ENCODE measurements at regions not wholly inside any gene's neighbourhood (a gene's known extent, or its start where the extent isn't known, plus 50 kb on each side); places are given as distances from the start of the nearest gene placed in this dataset.
"Not testable (repeated sequence)": the region's sequence is repeated elsewhere in the genome, so short reads cannot be mapped to it uniquely, and the experiment has no call there.

DNA sequence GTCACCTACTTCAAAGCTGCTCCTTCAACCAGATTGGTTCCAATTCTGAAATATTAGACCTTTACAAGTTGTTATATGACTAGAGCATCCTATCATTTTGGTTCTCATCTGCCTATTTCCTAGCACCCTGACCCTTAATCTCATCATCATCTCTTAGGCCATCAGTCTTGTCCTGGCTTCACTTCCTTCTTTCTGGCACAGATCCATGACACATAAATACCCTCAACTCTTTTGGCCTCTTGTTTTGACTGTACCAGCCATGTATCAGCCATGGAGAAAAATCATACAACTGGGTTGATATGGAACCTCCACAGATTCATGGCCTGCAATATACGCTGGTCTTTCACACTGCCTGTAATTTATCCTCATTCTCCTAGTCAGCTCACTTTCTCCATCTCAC, 123.1 kb upstream of the FBXL17 start:
- no peak for ATAC-seq (ENCODE audit: low read depth)
- intact Hi-C loops (cut with micrococcal nuclease) = no loop called here
- ChIA-PET CTCF (no interaction called here), POLR2A (no interaction called here)
- peaks cover 6% of the 10 kb centered on the region for H3K9me3 Mint-ChIP-seq
- no peaks in the 10 kb centered on the region for H3K36me3 Mint-ChIP-seq (ENCODE audit: low read depth)
- no peak for TF ChIP-seq CTCF (IDR thresholded peaks at IDR 0.05)
- H3K4me3 Mint-ChIP-seq = no peak overlapping the region
- no peaks in the 10 kb centered on the region for H3K4me1 Mint-ChIP-seq
- no peak overlapping the region for H3K27ac Mint-ChIP-seq
- H3K27me3 Mint-ChIP-seq = no peaks in the 10 kb centered on the region
- DNase-seq = no peak

GRCh38 chr5:108503986-108504385, 122.1 kb upstream of the FBXL17 start:
- ATAC-seq (ENCODE audit: low read depth) (no peak), DNase-seq (no peak)
- intact Hi-C loops (cut with micrococcal nuclease) = no loop called here
- H3K4me1 Mint-ChIP-seq = no peaks in the 10 kb centered on the region
- ChIA-PET CTCF (no interaction called here), POLR2A (no interaction called here)
- no peak overlapping the region for H3K4me3 Mint-ChIP-seq
- no peaks in the 10 kb centered on the region for H3K36me3 Mint-ChIP-seq (ENCODE audit: low read depth)
- no peak overlapping the region for H3K27ac Mint-ChIP-seq
- H3K27me3 Mint-ChIP-seq = no peaks in the 10 kb centered on the region
- peaks cover 12% of the 10 kb centered on the region for H3K9me3 Mint-ChIP-seq
- no peak for TF ChIP-seq CTCF (IDR thresholded peaks at IDR 0.05)

GRCh38 chr5:108495615-108496014, 113.7 kb upstream of the FBXL17 start:
- H3K4me1 Mint-ChIP-seq; CTCF ChIA-PET; POLR2A ChIA-PET; H3K4me3 Mint-ChIP-seq; H3K36me3 Mint-ChIP-seq (ENCODE audit: low read depth); H3K9me3 Mint-ChIP-seq; intact Hi-C loops (cut with micrococcal nuclease); ATAC-seq (ENCODE audit: low read depth); DNase-seq; H3K27ac Mint-ChIP-seq; H3K27me3 Mint-ChIP-seq: not testable (repeated sequence)

DNA sequence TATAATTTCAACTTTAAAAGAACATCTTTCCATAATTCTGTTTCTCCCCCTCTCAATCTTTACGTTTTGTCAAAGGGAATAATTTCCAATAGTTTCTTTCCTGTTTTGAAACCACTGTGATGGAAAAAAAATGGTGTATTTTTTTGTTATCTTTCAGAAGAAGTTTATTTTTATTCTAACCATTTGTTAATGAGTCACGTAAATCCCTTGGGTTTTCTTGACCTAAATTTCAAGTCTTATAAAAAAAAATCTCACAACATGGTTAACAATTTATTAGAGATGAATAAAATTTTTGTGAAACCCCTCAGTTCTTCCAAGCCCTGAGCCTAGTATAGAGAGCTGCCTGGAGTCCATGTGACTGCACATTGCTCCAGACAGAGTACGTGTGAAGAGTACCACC, 106.1 kb upstream of the FBXL17 start:
- H3K27ac Mint-ChIP-seq = no peak overlapping the region
- H3K27me3 Mint-ChIP-seq = peaks cover 14% of the 10 kb centered on the region
- H3K9me3 Mint-ChIP-seq = peaks cover 5% of the 10 kb centered on the region
- DNase-seq (no peak), ATAC-seq (ENCODE audit: low read depth) (no peak)
- CTCF ChIA-PET = no interaction called here
- TF ChIP-seq CTCF (IDR thresholded peaks at IDR 0.05) = no peak
- POLR2A ChIA-PET = no interaction called here
- intact Hi-C loops (cut with micrococcal nuclease) = no loop called here
- no peaks in the 10 kb centered on the region for H3K36me3 Mint-ChIP-seq (ENCODE audit: low read depth)
- H3K4me3 Mint-ChIP-seq = no peak overlapping the region
- H3K4me1 Mint-ChIP-seq = no peaks in the 10 kb centered on the region

GRCh38 chr5:108484035-108484434, 102.1 kb upstream of the FBXL17 start:
- Mint-ChIP-seq H3K36me3 (ENCODE audit: low read depth) (no peaks in the 10 kb centered on the region), H3K9me3 (peaks cover 2% of the 10 kb centered on the region), H3K27ac (no peak overlapping the region), H3K4me3 (no peak overlapping the region), H3K27me3 (peaks cover 9% of the 10 kb centered on the region), H3K4me1 (no peaks in the 10 kb centered on the region)
- no peak for DNase-seq
- ChIA-PET CTCF (no interaction called here), POLR2A (no interaction called here)
- intact Hi-C loops (cut with micrococcal nuclease) = no loop called here
- TF ChIP-seq CTCF (IDR thresholded peaks at IDR 0.05) = no peak
- no peak for ATAC-seq (ENCODE audit: low read depth)

DNA sequence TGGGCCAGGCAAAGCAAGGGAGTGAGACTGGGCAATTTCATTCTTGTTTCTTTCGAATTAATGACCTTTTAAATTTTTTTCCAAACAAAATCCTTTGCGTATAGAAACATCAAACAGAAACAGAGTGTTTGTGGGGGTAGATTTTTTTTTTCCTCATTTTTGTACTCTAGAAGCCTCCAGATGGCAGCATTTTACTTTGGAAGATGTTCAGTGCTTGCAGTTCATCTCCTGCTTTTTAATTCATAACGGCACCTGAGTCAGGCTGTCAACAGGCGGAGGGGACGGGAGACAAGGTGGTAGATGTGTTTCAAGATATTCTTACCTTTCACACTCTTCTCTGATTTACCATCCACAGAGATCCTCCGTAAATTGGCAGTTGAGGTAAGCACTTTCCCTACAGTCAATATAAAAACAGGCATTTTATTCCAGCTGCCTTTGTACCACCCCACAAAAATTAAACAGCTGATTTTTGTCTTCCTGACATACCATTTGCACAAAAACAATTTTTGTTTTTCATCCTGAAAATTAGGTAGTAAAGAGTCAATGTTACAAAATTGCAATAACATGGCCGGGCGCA, 99.5 kb upstream of the FBXL17 start:
- TF ChIP-seq CTCF (IDR thresholded peaks at IDR 0.05) = no peak
- Mint-ChIP-seq H3K4me1 (no peaks in the 10 kb centered on the region), H3K27ac (no peak overlapping the region), H3K9me3 (no peaks in the 10 kb centered on the region), H3K27me3 (peaks cover 3% of the 10 kb centered on the region), H3K36me3 (ENCODE audit: low read depth) (no peaks in the 10 kb centered on the region), H3K4me3 (no peak overlapping the region)
- no peak for DNase-seq
- CTCF ChIA-PET = no interaction called here
- no peak for ATAC-seq (ENCODE audit: low read depth)
- intact Hi-C loops (cut with micrococcal nuclease) = no loop called here
- POLR2A ChIA-PET = no interaction called here

Measured in activated B cell treated with CpG ODN at 0.5 μM for 24 hours (primary cell).